Loucy (cell line): ENCODE measurements at regions not wholly inside any gene's neighbourhood (a gene's known extent, or its start where the extent isn't known, plus 50 kb on each side); places are given as distances from the start of the nearest gene placed in this dataset.

ENCODE experiments used
- H2AFZ ChIP-seq: fragments of 200-600 bp; sonication (generic); 2 replicates; pipeline ENCODE4 v1.6.0; 2016; ENCODE audit warnings: antibody characterized with exemption, mild to moderate bottlenecking, low read length, moderate library complexity
- H3F3A ChIP-seq: fragments of 200-600 bp; 2 replicates; pipeline ENCODE4 v1.6.0; 2016; ENCODE audit warnings: antibody characterized with exemption, low read depth, mild to moderate bottlenecking
- H3K27me3 ChIP-seq: fragments of 200-600 bp; sonication (generic); 2 replicates; pipeline ENCODE4 v1.6.1; 2014; ENCODE audit warnings: low read length, mild to moderate bottlenecking; ENCODE audit not compliant: insufficient read depth, poor library complexity, severe bottlenecking
- H3K36me3 ChIP-seq: fragments of 200-600 bp; sonication (generic); 2 replicates; pipeline ENCODE4 v1.6.1; 2016; ENCODE audit warnings: low read length; ENCODE audit not compliant: insufficient read depth
- H3K4me1 ChIP-seq: fragments of 200-600 bp; sonication (generic); 2 replicates; pipeline ENCODE4 v1.5.1; 2014; ENCODE audit warnings: low read length, mild to moderate bottlenecking; ENCODE audit not compliant: insufficient read depth, poor library complexity, severe bottlenecking
- H3K4me2 ChIP-seq: fragments of 200-600 bp; sonication (generic); 2 replicates; pipeline ENCODE4 v1.6.0; 2014; ENCODE audit warnings: antibody characterized with exemption, low read length, low read depth, mild to moderate bottlenecking; ENCODE audit not compliant: poor library complexity, severe bottlenecking
- H3K4me3 ChIP-seq: fragments of 200-600 bp; sonication (generic); 2 replicates; pipeline ENCODE4 v1.5.1; 2014; ENCODE audit warnings: low read length, mild to moderate bottlenecking, mixed read lengths; ENCODE audit not compliant: poor library complexity, severe bottlenecking
- H3K79me2 ChIP-seq: fragments of 200-600 bp; sonication (generic); 2 replicates; pipeline ENCODE4 v1.6.1; 2014; ENCODE audit warnings: low read length; ENCODE audit not compliant: insufficient read depth
- H3K9ac ChIP-seq: fragments of 200-600 bp; sonication (generic); 2 replicates; pipeline ENCODE4 v1.6.0; 2014; ENCODE audit warnings: mild to moderate bottlenecking, low read depth, low read length, moderate library complexity; ENCODE audit not compliant: poor library complexity, severe bottlenecking
- H3K9me2 ChIP-seq: fragments of 200-600 bp; sonication (generic); replicated peaks from 2 replicates; pipeline ENCODE4 v1.6.1; 2016; ENCODE audit warnings: low read depth, low read length, mixed read lengths
- H3K9me3 ChIP-seq: fragments of 200-600 bp; sonication (generic); 2 replicates; pipeline ENCODE4 v1.6.1; 2014; ENCODE audit warnings: mild to moderate bottlenecking, antibody characterized with exemption, low read length, low read depth; ENCODE audit not compliant: insufficient read depth
- H4K20me1 ChIP-seq: fragments of 200-600 bp; sonication (generic); 2 replicates; pipeline ENCODE4 v1.6.0; 2014; ENCODE audit warnings: antibody characterized with exemption, low read length, mild to moderate bottlenecking; ENCODE audit not compliant: insufficient read depth, poor library complexity, severe bottlenecking
- CTCF ChIP-seq: fragments of 200-600 bp; sonication (generic); conservative IDR thresholded peaks from 2 replicates; pipeline ENCODE4 v1.5.1; 2014; ENCODE audit warnings: mild to moderate bottlenecking, antibody characterized with exemption, low read length
- EZH2phosphoT487 ChIP-seq: fragments of 200-600 bp; IDR thresholded peaks from 2 replicates; pipeline ENCODE4 v1.6.1; 2018; ENCODE audit warnings: antibody characterized with exemption, mild to moderate bottlenecking, moderate library complexity, borderline replicate concordance

DNA sequence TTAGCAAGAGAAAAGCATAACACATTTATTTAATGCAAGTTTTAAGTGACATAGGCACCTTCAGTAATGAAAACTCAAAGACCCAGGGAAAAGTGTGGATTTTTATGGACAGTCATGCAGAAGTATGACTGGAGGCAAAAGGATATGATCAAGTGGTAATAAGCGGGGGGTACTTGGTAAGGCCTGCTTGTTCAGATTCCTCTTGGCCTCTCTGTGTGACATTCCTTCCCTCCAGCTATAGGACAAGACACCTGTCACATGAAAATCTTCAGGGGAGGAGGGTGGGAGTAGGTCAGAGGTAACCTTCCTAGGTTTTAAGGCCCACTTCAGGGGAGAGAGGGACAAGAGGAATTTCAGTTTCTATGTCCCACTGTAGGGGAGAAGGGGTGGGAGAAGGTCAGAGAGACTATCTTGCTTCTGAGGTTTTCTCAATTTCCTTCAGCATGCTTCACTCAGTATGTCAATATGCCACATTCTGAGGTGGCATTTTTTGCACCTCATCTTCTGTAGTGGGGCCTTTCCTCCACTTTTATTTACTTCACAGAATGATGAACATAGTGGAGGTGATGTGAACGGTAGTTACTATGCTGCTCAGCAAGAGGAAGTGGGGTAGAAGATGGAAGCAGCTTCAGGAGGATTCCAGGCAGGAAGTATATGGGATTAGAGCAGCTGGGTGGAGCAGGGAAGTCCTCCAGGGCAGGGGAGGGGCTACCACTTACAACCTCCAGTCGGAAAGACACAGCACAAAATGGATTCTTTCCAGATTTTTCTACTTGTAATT is 73.2 kb upstream of the RFC3 start:
- Histone ChIP-seq H3K4me1 (no peaks in the 10 kb centered on the region), H2AFZ (no peak overlapping the region), H3K27me3 (no peaks in the 10 kb centered on the region), H3K36me3 (no peaks in the 10 kb centered on the region), H3K4me2 (no peak overlapping the region), H3K79me2 (no peaks in the 10 kb centered on the region), H3K9me3 (no peaks in the 10 kb centered on the region), H3F3A (no peaks in the 10 kb centered on the region), H3K4me3 (no peak overlapping the region), H3K9ac (no peak overlapping the region), H4K20me1 (no peaks in the 10 kb centered on the region), H3K9me2 (no peaks in the 10 kb centered on the region)
- TF ChIP-seq EZH2phosphoT487: no peak
- no peak for TF ChIP-seq CTCF

- TF ChIP-seq EZH2phosphoT487 (no peak), CTCF (no peak)
- no peaks in the 10 kb centered on the region for H3K27me3 ChIP-seq
- no peaks in the 10 kb centered on the region for H3F3A ChIP-seq
Observed at GRCh38 chr13:33745370-33746324, 72.3 kb upstream of the RFC3 start.

GRCh38 chr13:33746867-33747266 is 71.1 kb upstream of the RFC3 start:
- no peaks in the 10 kb centered on the region for H3F3A ChIP-seq
- H3K9me2 ChIP-seq: no peaks in the 10 kb centered on the region
- no peaks in the 10 kb centered on the region for H4K20me1 ChIP-seq
- no peaks in the 10 kb centered on the region for H3K79me2 ChIP-seq
- H3K4me1 ChIP-seq: no peaks in the 10 kb centered on the region
- no peak overlapping the region for H2AFZ ChIP-seq
- H3K9me3 ChIP-seq: no peaks in the 10 kb centered on the region
- no peak overlapping the region for H3K4me3 ChIP-seq
- TF ChIP-seq EZH2phosphoT487 (no peak), CTCF (no peak)
- no peaks in the 10 kb centered on the region for H3K27me3 ChIP-seq
- no peak overlapping the region for H3K9ac ChIP-seq
- no peaks in the 10 kb centered on the region for H3K36me3 ChIP-seq
- no peak overlapping the region for H3K4me2 ChIP-seq

More at GRCh38 chr13:33745370-33746324, 72.3 kb upstream of the RFC3 start:
- Histone ChIP-seq H3K9me2 (no peaks in the 10 kb centered on the region), H4K20me1 (no peaks in the 10 kb centered on the region), H3K9ac (no peak overlapping the region), H2AFZ (no peak overlapping the region), H3K4me3 (no peak overlapping the region), H3K79me2 (no peaks in the 10 kb centered on the region), H3K36me3 (no peaks in the 10 kb centered on the region), H3K4me1 (no peaks in the 10 kb centered on the region), H3K4me2 (no peak overlapping the region), H3K9me3 (no peaks in the 10 kb centered on the region)
